ENCODE measurements at regions not wholly inside any gene's neighbourhood (a gene's known extent, or its start where the extent isn't known, plus 50 kb on each side); places are given as distances from the start of the nearest gene placed in this dataset.

- TF ChIP-seq CTCF (IDR thresholded peaks at IDR 0.05), result no peak
- no peak for TF ChIP-seq POLR2A (IDR thresholded peaks at IDR 0.05)
These were observed 816.9 kb downstream of the PLA2G4A start for GRCh38 chr1:187645651-187646050.

Measured in esophagus squamous epithelium (tissue), 4 donors.